ENCODE measurements at regions not wholly inside any gene's neighbourhood (a gene's known extent, or its start where the extent isn't known, plus 50 kb on each side); places are given as distances from the start of the nearest gene placed in this dataset.
"Not testable (repeated sequence)": the region's sequence is repeated elsewhere in the genome, so short reads cannot be mapped to it uniquely, and the experiment has no call there.

DNA sequence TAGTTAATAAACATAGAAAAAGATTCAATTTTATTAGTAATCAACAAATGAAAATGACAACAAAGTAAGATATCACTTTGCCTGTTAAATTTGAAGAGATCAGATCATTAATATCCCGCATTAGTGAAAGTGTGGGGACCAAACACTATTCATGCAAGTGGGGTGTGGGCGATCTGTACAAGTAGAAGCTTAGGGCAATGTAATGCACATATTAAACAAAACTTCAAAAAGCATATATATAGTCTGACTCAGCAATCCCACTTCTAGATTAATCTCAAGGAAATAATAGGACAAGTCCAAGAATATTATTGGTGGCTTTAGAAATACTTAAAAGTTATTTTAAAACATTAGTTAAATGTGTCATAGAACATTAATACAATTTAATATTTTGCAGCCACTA, 188.5 kb downstream of the LRRC70 start:
- H3K4me3 ChIP-seq (ENCODE audit: low read depth, low read length, poor library complexity, severe bottlenecking) = no peak overlapping the region
- TF ChIP-seq EZH2 (IDR thresholded peaks at IDR 0.05; ENCODE audit: borderline replicate concordance, low read length) = no peak
- TF ChIP-seq, protein P1, sequence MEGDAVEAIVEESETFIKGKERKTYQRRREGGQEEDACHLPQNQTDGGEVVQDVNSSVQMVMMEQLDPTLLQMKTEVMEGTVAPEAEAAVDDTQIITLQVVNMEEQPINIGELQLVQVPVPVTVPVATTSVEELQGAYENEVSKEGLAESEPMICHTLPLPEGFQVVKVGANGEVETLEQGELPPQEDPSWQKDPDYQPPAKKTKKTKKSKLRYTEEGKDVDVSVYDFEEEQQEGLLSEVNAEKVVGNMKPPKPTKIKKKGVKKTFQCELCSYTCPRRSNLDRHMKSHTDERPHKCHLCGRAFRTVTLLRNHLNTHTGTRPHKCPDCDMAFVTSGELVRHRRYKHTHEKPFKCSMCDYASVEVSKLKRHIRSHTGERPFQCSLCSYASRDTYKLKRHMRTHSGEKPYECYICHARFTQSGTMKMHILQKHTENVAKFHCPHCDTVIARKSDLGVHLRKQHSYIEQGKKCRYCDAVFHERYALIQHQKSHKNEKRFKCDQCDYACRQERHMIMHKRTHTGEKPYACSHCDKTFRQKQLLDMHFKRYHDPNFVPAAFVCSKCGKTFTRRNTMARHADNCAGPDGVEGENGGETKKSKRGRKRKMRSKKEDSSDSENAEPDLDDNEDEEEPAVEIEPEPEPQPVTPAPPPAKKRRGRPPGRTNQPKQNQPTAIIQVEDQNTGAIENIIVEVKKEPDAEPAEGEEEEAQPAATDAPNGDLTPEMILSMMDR (IDR thresholded peaks at IDR 0.05; ENCODE audit: low read length) = no peak
- H3K4me1 ChIP-seq (ENCODE audit: insufficient read depth, low read length, severe bottlenecking) = no peaks in the 10 kb centered on the region
- H2AFZ ChIP-seq (ENCODE audit: low read length) = no peak overlapping the region
- no peaks in the 10 kb centered on the region for H4K20me1 ChIP-seq (ENCODE audit: insufficient read depth, low read length)
- no peaks in the 10 kb centered on the region for H3K79me2 ChIP-seq (ENCODE audit: insufficient read depth, low read length)
- no peak overlapping the region for H3K4me2 ChIP-seq (ENCODE audit: low read length)
- no peaks in the 10 kb centered on the region for H3F3A ChIP-seq (ENCODE audit: insufficient read depth, low read length)
- H3K9me3 ChIP-seq (ENCODE audit: low read length) = no peaks in the 10 kb centered on the region
- no peak overlapping the region for H3K27ac ChIP-seq (ENCODE audit: low read depth, low read length, poor library complexity, severe bottlenecking)
- no peaks in the 10 kb centered on the region for H3K9me2 ChIP-seq (ENCODE audit: low read depth, low read length)
- H3K36me3 ChIP-seq (ENCODE audit: insufficient read depth, low read length) = no peaks in the 10 kb centered on the region
- H3K9ac ChIP-seq (ENCODE audit: low read length) = no peak overlapping the region
- no peaks in the 10 kb centered on the region for H3K27me3 ChIP-seq (ENCODE audit: insufficient read depth, low read length)

DNA sequence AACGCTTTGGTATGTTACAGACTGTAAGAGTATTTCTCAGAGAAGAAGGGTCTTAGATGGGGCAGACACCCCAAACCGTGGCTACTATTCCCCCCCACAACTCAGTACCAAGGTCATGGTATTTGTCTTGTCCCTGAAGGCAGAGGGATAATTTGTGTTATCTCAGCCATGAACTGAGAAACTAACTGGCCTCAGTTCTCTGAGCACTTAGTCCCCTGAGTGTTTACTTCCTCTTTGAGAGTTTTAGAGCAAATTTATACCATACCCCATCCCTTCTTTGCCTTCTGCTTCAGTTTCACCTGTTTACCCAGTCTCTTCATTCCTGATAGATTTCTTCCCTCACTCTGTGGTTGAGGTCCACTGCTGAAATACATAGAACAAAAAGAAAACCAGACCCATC, 183.9 kb downstream of the LRRC70 start:
- Histone ChIP-seq H3K27me3 (ENCODE audit: insufficient read depth, low read length) (no peaks in the 10 kb centered on the region), H3K4me1 (ENCODE audit: insufficient read depth, low read length, severe bottlenecking) (no peaks in the 10 kb centered on the region), H3K36me3 (ENCODE audit: insufficient read depth, low read length) (no peaks in the 10 kb centered on the region), H3K4me2 (ENCODE audit: low read length) (no peak overlapping the region), H3K4me3 (ENCODE audit: low read depth, low read length, poor library complexity, severe bottlenecking) (no peak overlapping the region), H3K9me2 (ENCODE audit: low read depth, low read length) (no peaks in the 10 kb centered on the region), H2AFZ (ENCODE audit: low read length) (no peak overlapping the region), H3K27ac (ENCODE audit: low read depth, low read length, poor library complexity, severe bottlenecking) (no peak overlapping the region), H3F3A (ENCODE audit: insufficient read depth, low read length) (no peaks in the 10 kb centered on the region), H3K9me3 (ENCODE audit: low read length) (no peaks in the 10 kb centered on the region), H4K20me1 (ENCODE audit: insufficient read depth, low read length) (no peaks in the 10 kb centered on the region), H3K9ac (ENCODE audit: low read length) (no peak overlapping the region), H3K79me2 (ENCODE audit: insufficient read depth, low read length) (no peaks in the 10 kb centered on the region)
- TF ChIP-seq EZH2 (IDR thresholded peaks at IDR 0.05; ENCODE audit: borderline replicate concordance, low read length) = no peak
- TF ChIP-seq, protein P1 (IDR thresholded peaks at IDR 0.05; ENCODE audit: low read length) = no peak

DNA sequence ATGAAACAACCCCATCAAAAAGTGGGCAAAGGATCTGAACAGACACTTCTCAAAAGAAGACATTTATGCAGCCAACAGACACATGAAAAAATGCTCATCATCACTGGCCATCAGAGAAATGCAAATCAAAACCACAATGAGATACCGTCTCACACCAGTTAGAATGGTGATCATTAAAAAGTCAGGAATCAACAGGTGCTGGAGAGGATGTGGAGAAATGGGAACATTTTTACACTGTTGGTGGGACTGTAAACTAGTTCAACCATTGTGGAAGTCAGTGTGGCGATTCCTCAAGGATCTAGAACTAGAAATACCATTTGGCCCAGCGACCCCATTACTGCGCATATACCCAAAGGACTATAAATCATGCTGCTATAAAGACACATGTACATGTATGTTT, 179.1 kb downstream of the LRRC70 start:
- not testable (repeated sequence) for H3K4me3 ChIP-seq (ENCODE audit: low read depth, low read length, poor library complexity, severe bottlenecking); H3K9me3 ChIP-seq (ENCODE audit: low read length); H3F3A ChIP-seq (ENCODE audit: insufficient read depth, low read length); H3K27me3 ChIP-seq (ENCODE audit: insufficient read depth, low read length); H3K36me3 ChIP-seq (ENCODE audit: insufficient read depth, low read length); H3K9me2 ChIP-seq (ENCODE audit: low read depth, low read length); H2AFZ ChIP-seq (ENCODE audit: low read length); H3K9ac ChIP-seq (ENCODE audit: low read length); H4K20me1 ChIP-seq (ENCODE audit: insufficient read depth, low read length); H3K4me1 ChIP-seq (ENCODE audit: insufficient read depth, low read length, severe bottlenecking); H3K27ac ChIP-seq (ENCODE audit: low read depth, low read length, poor library complexity, severe bottlenecking); H3K4me2 ChIP-seq (ENCODE audit: low read length); H3K79me2 ChIP-seq (ENCODE audit: insufficient read depth, low read length)

DNA sequence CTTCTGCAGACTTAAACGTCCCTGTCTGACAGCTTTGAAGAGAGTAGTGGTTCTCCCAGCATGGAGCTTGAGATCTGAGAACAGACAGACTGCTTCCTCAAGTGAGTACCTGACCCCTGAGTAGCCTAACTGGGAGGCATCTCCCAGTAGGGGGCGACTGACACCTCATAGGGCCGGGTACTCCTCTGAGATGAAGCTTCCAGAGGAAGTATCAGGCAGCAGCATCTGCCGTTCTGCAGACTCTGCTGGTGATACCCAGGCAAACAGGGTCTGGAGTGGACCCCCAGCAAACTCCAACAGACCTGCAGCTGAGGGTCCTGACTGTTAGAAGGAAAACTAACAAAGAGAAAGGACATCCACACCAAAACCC, 174.4 kb downstream of the LRRC70 start:
- not testable (repeated sequence) for H3K9me2 ChIP-seq (ENCODE audit: low read depth, low read length); H3K27ac ChIP-seq (ENCODE audit: low read depth, low read length, poor library complexity, severe bottlenecking); H3K79me2 ChIP-seq (ENCODE audit: insufficient read depth, low read length); H3K36me3 ChIP-seq (ENCODE audit: insufficient read depth, low read length); H3K27me3 ChIP-seq (ENCODE audit: insufficient read depth, low read length); H3K4me1 ChIP-seq (ENCODE audit: insufficient read depth, low read length, severe bottlenecking); H3K9ac ChIP-seq (ENCODE audit: low read length); H4K20me1 ChIP-seq (ENCODE audit: insufficient read depth, low read length); H3F3A ChIP-seq (ENCODE audit: insufficient read depth, low read length); H3K9me3 ChIP-seq (ENCODE audit: low read length); H2AFZ ChIP-seq (ENCODE audit: low read length)
- peak overlapping the region; percentile 52 for H3K4me3 ChIP-seq (ENCODE audit: low read depth, low read length, poor library complexity, severe bottlenecking)
- TF ChIP-seq, protein P1 (IDR thresholded peaks at IDR 0.05; ENCODE audit: low read length) = peak; percentile 27
- H3K4me2 ChIP-seq (ENCODE audit: low read length) = peak overlapping the region; percentile 55; the same call in 1 of the 2 replicates

DNA sequence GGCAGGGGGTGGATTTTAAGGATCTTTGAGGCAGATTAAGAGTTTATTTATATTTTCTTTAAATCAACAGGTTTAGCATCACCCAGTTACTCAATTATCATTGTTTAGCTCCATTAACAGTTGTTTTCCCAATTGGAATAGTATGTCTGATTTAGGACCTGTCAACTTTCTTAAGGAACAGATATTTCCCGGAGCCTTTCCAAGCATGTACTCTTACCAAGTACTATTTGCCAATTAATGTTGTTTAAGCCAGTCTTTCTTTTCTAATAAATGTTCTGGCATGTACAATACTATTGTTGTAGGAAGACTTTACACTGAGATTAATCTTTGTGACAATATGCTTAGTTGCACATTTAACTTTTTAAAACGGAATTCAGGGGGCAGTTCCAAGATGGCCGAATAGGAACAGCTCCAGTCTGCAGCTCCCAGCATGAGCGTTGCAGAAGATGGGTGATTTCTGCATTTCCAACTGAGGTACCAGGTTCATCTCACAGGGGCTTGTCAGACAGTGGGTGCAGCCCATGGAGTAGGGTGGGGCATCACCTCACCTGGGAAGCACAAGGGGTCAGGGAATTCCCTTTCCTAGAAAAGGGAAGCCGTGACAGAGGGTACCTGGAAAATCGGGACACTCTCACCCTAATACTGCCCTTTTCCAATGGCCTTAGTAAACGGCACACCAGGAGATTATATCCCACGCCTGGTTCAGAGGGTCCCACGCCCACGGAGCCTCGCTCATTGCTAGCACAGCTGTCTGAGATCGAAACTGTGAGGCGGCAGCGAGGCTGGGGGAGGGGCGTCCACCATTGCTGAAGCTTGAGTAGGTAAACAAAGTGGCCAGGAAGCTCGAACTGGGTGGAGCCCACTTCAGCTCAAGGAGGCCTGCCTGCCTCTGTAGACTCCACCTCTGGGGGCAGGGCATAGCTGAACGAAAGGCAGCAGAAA, 173.7 kb downstream of the LRRC70 start:
- not testable (repeated sequence) for H3K9me3 ChIP-seq (ENCODE audit: low read length); H3K79me2 ChIP-seq (ENCODE audit: insufficient read depth, low read length); H3K36me3 ChIP-seq (ENCODE audit: insufficient read depth, low read length); H3K9me2 ChIP-seq (ENCODE audit: low read depth, low read length); H3K27me3 ChIP-seq (ENCODE audit: insufficient read depth, low read length); H3K9ac ChIP-seq (ENCODE audit: low read length); H2AFZ ChIP-seq (ENCODE audit: low read length); H3K27ac ChIP-seq (ENCODE audit: low read depth, low read length, poor library complexity, severe bottlenecking); H3K4me1 ChIP-seq (ENCODE audit: insufficient read depth, low read length, severe bottlenecking); H3F3A ChIP-seq (ENCODE audit: insufficient read depth, low read length); H4K20me1 ChIP-seq (ENCODE audit: insufficient read depth, low read length)
- Histone ChIP-seq H3K4me2 (ENCODE audit: low read length) (peak overlapping the region; percentile 55), H3K4me3 (ENCODE audit: low read depth, low read length, poor library complexity, severe bottlenecking) (peak overlapping the region; percentile 52)

All from OCI-LY1 (cell line).